HEK293 (cell line): ENCODE measurements at regions not wholly inside any gene's neighbourhood (a gene's known extent, or its start where the extent isn't known, plus 50 kb on each side); places are given as distances from the start of the nearest gene placed in this dataset.

Experiments
- CTCF ChIA-PET: fragments of 350-600 bp; formaldehyde crosslinking; extraction: SDS; loops from one replicate; lab custom pipeline; 2021; ENCODE audit warnings: antibody characterized with exemption; lab: Yijun Ruan, JAX
- POLR2A ChIA-PET: fragments of 300-600 bp; formaldehyde crosslinking; extraction: SDS; loops from one replicate; lab custom pipeline; 2020; ENCODE audit warnings: antibody characterized with exemption, inconsistent platforms; lab: Yijun Ruan, JAX
- H3K27ac ChIP-seq: fragments of 200-500 bp; sonication (Bioruptor generic); 2 replicates; pipeline ENCODE4 v1.5.1; 2014; ENCODE audit warnings: low read depth, low read length, control low read depth, inconsistent platforms; ENCODE audit errors: extremely low read depth
- H3K36me3 ChIP-seq, 2 experiments: fragments of 200-500 bp in 1 of 2; sonication (Bioruptor generic) in 1 of 2; 1 replicate in 1 of 2; 2 replicates in 1 of 2; pipeline ENCODE4 v1.5.1; 2014 to 2017; ENCODE audit warnings: inconsistent platforms in 2 of 2, low read length in 2 of 2; ENCODE audit not compliant: control insufficient read depth in 2 of 2, insufficient read depth in 1 of 2
- H3K4me1 ChIP-seq: fragments of 200-500 bp; sonication (Bioruptor generic); 2 replicates; pipeline ENCODE4 v1.5.1; 2014; ENCODE audit warnings: mild to moderate bottlenecking, low read length, inconsistent platforms; ENCODE audit not compliant: control insufficient read depth, insufficient read depth
- H3K4me3 ChIP-seq: 2 replicates; pipeline ENCODE4 v1.5.1; 2011; ENCODE audit warnings: low read depth, mild to moderate bottlenecking, control low read depth, low read length, moderate library complexity
- H3K9me3 ChIP-seq: fragments of 200-500 bp; sonication (Bioruptor generic); 2 replicates; pipeline ENCODE4 v1.5.1; 2014; ENCODE audit warnings: low read depth, low read length, inconsistent platforms; ENCODE audit not compliant: control insufficient read depth, insufficient read depth
- HOXC10 ChIP-seq: sonication (generic); formaldehyde crosslinking; IDR thresholded peaks from 2 replicates; pipeline ENCODE4 v1.8.1; 2023; ENCODE audit warnings: mild to moderate bottlenecking, missing genetic modification reagents
- IKZF3 ChIP-seq: fragments of 450-650 bp; IDR thresholded peaks from 2 replicates; pipeline ENCODE4 v1.5.0; 2018; ENCODE audit warnings: missing biosample characterization, mild to moderate bottlenecking, missing genetic modification characterization, moderate library complexity
- KLF1 ChIP-seq: fragments of 450-650 bp; formaldehyde crosslinking; IDR thresholded peaks from 2 replicates; pipeline ENCODE4 v1.5.1; 2016; ENCODE audit warnings: missing biosample characterization, missing genetic modification characterization
- TCF7L2 ChIP-seq: IDR thresholded peaks from 2 replicates; pipeline ENCODE4 v1.6.1; 2011; ENCODE audit warnings: low read depth, mild to moderate bottlenecking, inconsistent platforms, low read length, moderate library complexity, borderline replicate concordance
- YY2 ChIP-seq: fragments of 450-650 bp; formaldehyde crosslinking; IDR thresholded peaks from 2 replicates; pipeline ENCODE4 v1.5.1; 2016; ENCODE audit warnings: missing biosample characterization, missing genetic modification characterization
- ZBTB8A ChIP-seq: fragments of 450-650 bp; formaldehyde crosslinking; IDR thresholded peaks from 2 replicates; pipeline ENCODE4 v1.5.1; 2016; ENCODE audit warnings: missing biosample characterization, missing genetic modification characterization
- ZNF121 ChIP-seq: fragments of 450-650 bp; formaldehyde crosslinking; IDR thresholded peaks from 2 replicates; pipeline ENCODE4 v1.5.1; 2016; ENCODE audit warnings: missing biosample characterization, missing genetic modification characterization
- ZNF248 ChIP-seq: fragments of 450-650 bp; formaldehyde crosslinking; IDR thresholded peaks from 2 replicates; pipeline ENCODE4 v1.5.1; 2017; ENCODE audit warnings: missing biosample characterization, missing genetic modification characterization
- ZNF354C ChIP-seq: fragments of 450-650 bp; formaldehyde crosslinking; IDR thresholded peaks from 2 replicates; pipeline ENCODE4 v1.5.1; 2016; ENCODE audit warnings: missing biosample characterization, missing genetic modification characterization, low read depth, borderline replicate concordance
- ZNF514 ChIP-seq: fragments of 450-650 bp; formaldehyde crosslinking; IDR thresholded peaks from 2 replicates; pipeline ENCODE4 v1.5.1; 2016; ENCODE audit warnings: missing biosample characterization, missing genetic modification characterization
- ZNF548 ChIP-seq: fragments of 450-650 bp; formaldehyde crosslinking; IDR thresholded peaks from 2 replicates; pipeline ENCODE4 v1.5.1; 2016; ENCODE audit warnings: missing biosample characterization, missing genetic modification characterization
- ZNF555 ChIP-seq: fragments of 450-650 bp; formaldehyde crosslinking; conservative IDR thresholded peaks from 2 replicates; pipeline ENCODE4 v1.5.1; 2017; ENCODE audit warnings: missing biosample characterization, mild to moderate bottlenecking, missing genetic modification characterization, inconsistent platforms
- ZNF560 ChIP-seq: fragments of 450-650 bp; formaldehyde crosslinking; IDR thresholded peaks from 2 replicates; pipeline ENCODE4 v1.5.1; 2017; ENCODE audit warnings: missing biosample characterization, missing genetic modification characterization, borderline replicate concordance
- ZNF596 ChIP-seq: fragments of 450-650 bp; IDR thresholded peaks from 2 replicates; pipeline ENCODE4 v1.5.0; 2018; ENCODE audit warnings: missing biosample characterization, mild to moderate bottlenecking, missing genetic modification characterization, moderate library complexity
- ZNF624 ChIP-seq: fragments of 450-650 bp; formaldehyde crosslinking; IDR thresholded peaks from 2 replicates; pipeline ENCODE4 v1.5.1; 2017; ENCODE audit warnings: missing biosample characterization, missing genetic modification characterization
- ZNF660 ChIP-seq: fragments of 450-650 bp; IDR thresholded peaks from 2 replicates; pipeline ENCODE4 v1.5.1; 2018; ENCODE audit warnings: missing biosample characterization, mild to moderate bottlenecking, missing genetic modification characterization
- ZNF670 ChIP-seq: fragments of 450-650 bp; formaldehyde crosslinking; IDR thresholded peaks from 2 replicates; pipeline ENCODE4 v1.5.1; 2016; ENCODE audit warnings: missing biosample characterization, missing genetic modification characterization, low read depth
- ZNF768 ChIP-seq: fragments of 450-650 bp; formaldehyde crosslinking; IDR thresholded peaks from 2 replicates; pipeline ENCODE4 v1.5.1; 2018; ENCODE audit warnings: missing biosample characterization, mild to moderate bottlenecking, missing genetic modification characterization
- TF ChIP-seq, protein P1 (sequence below): fragments of 450-650 bp; formaldehyde crosslinking; IDR thresholded peaks from 2 replicates; pipeline ENCODE4 v1.5.1; 2016; ENCODE audit warnings: missing biosample characterization, missing genetic modification characterization
- TF ChIP-seq, protein P2 (sequence below): fragments of 450-650 bp; formaldehyde crosslinking; IDR thresholded peaks from 2 replicates; pipeline ENCODE4 v1.5.1; 2016; ENCODE audit warnings: missing biosample characterization, missing genetic modification characterization
- TF ChIP-seq, protein P3 (sequence below): fragments of 450-650 bp; IDR thresholded peaks from 2 replicates; pipeline ENCODE4 v1.5.1; 2018; ENCODE audit warnings: missing biosample characterization, missing genetic modification characterization
- TF ChIP-seq, protein P4 (sequence below): fragments of 450-650 bp; formaldehyde crosslinking; IDR thresholded peaks from 2 replicates; pipeline ENCODE4 v1.5.1; 2016; ENCODE audit warnings: missing biosample characterization, missing genetic modification characterization
- TF ChIP-seq, protein P5 (sequence below): fragments of 450-650 bp; formaldehyde crosslinking; IDR thresholded peaks from 2 replicates; pipeline ENCODE4 v1.5.1; 2016; ENCODE audit warnings: missing biosample characterization, missing genetic modification characterization

DNA sequence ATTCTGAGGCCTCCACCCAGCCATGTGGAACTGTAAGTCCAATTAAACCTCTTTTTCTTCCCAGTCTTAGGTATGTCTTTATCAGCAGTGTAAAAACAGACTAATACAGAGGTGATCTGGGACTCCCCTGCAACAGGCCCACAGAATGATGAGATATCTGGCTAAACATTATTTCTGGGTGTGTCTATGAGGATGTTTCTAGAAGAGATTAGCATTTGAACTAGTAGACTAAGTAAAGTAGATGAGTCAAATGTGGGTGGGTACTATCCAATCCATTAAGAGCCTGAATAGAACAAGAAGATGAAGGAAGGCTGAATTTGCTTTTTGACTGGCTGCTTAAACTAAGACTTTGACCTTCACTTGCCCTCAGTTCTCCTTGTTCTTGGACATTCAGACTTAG, 396.5 kb upstream of the LRRC7 start (continued):
- TF ChIP-seq IKZF3 (tag by site-specific recombination) (no peak), YY2 (tag by site-specific recombination) (no peak), ZNF768 (tag by site-specific recombination) (no peak), ZNF555 (no peak), ZNF596 (tag by site-specific recombination) (no peak), ZNF514 (no peak), TCF7L2 (no peak)

DNA sequence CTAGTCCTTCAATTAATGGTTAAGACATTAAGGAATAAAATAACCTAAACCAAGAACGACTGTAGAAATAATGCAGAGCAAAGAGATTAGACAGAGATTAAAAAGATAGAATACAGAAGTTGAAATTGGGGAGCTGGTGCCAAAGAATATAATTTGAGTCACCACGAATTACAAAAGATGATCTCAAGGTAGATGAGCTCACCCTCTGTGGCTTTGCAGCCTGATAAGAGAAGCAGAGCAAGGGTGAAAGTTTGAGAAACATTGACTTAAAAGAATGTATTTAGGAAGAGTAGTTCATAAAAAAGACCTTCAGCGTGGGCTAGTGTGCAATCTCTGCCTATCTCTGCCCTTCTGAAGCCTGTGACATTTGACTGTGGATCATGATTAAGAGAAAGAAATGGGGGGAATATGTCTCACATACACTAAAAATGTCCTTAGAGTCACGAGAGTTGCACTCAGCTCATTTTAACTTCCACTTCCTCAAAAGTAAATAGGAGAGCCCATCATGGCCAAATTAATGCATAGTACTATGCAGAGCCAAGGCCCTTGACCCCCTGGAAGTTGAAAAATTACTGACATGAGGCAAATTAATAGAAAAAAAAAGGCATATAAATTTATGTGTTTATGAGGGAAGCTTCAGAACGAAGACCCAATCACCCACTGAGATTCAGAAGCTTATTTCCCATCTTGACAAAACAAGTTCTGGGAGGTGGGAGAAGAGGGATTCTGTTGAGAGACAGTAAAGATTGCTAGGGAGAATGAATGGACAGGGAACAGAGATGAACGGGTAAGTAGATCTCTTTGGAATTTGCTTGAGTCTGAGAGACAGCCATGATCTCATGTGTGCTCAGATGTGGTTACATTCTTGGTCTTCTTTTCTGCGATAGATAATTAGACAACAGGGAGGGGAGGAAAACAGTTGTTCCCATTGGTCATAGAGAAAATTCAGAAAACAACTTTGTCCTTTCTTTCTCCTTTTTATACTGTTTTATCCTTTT, 395.4 kb upstream of the LRRC7 start:
- Histone ChIP-seq H3K9me3 (no peaks in the 10 kb centered on the region), H3K36me3 (no peaks in the 10 kb centered on the region), H3K4me3 (no peak overlapping the region), H3K4me1 (no peaks in the 10 kb centered on the region), H3K27ac (no peak overlapping the region)
- CTCF ChIA-PET = interaction anchor here (0.8 to 1.1 kb wide), 2 partner anchors 56 to 88 kb away, joined by 3 read pairs; no protein-coding TSS in a partner anchor
- POLR2A ChIA-PET = interaction anchor here (0.5 to 0.6 kb wide), 2 partner anchors 11 to 394 kb away, joined by 3 read pairs; no protein-coding TSS in a partner anchor
- TF ChIP-seq, protein P1, sequence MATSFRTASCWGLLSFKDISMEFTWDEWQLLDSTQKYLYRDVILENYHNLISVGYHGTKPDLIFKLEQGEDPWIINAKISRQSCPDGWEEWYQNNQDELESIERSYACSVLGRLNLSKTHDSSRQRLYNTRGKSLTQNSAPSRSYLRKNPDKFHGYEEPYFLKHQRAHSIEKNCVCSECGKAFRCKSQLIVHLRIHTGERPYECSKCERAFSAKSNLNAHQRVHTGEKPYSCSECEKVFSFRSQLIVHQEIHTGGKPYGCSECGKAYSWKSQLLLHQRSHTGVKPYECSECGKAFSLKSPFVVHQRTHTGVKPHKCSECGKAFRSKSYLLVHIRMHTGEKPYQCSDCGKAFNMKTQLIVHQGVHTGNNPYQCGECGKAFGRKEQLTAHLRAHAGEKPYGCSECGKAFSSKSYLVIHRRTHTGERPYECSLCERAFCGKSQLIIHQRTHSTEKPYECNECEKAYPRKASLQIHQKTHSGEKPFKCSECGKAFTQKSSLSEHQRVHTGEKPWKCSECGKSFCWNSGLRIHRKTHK (tag by site-specific recombination) = no peak
- TF ChIP-seq ZNF670 (tag by site-specific recombination) = no peak
- no peak for TF ChIP-seq ZBTB8A
- TF ChIP-seq, protein P2, sequence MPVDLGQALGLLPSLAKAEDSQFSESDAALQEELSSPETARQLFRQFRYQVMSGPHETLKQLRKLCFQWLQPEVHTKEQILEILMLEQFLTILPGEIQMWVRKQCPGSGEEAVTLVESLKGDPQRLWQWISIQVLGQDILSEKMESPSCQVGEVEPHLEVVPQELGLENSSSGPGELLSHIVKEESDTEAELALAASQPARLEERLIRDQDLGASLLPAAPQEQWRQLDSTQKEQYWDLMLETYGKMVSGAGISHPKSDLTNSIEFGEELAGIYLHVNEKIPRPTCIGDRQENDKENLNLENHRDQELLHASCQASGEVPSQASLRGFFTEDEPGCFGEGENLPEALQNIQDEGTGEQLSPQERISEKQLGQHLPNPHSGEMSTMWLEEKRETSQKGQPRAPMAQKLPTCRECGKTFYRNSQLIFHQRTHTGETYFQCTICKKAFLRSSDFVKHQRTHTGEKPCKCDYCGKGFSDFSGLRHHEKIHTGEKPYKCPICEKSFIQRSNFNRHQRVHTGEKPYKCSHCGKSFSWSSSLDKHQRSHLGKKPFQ = no peak
- no peak for TF ChIP-seq HOXC10 (CRISPR knock-in tag)
- TF ChIP-seq ZNF624 (tag by site-specific recombination) = no peak
- TF ChIP-seq, protein P3, sequence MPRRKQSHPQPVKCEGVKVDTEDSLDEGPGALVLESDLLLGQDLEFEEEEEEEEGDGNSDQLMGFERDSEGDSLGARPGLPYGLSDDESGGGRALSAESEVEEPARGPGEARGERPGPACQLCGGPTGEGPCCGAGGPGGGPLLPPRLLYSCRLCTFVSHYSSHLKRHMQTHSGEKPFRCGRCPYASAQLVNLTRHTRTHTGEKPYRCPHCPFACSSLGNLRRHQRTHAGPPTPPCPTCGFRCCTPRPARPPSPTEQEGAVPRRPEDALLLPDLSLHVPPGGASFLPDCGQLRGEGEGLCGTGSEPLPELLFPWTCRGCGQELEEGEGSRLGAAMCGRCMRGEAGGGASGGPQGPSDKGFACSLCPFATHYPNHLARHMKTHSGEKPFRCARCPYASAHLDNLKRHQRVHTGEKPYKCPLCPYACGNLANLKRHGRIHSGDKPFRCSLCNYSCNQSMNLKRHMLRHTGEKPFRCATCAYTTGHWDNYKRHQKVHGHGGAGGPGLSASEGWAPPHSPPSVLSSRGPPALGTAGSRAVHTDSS (tag by site-specific recombination) = no peak
- no peak for TF ChIP-seq ZNF248 (tag by site-specific recombination)
- TF ChIP-seq ZNF548 (tag by site-specific recombination) = no peak

DNA sequence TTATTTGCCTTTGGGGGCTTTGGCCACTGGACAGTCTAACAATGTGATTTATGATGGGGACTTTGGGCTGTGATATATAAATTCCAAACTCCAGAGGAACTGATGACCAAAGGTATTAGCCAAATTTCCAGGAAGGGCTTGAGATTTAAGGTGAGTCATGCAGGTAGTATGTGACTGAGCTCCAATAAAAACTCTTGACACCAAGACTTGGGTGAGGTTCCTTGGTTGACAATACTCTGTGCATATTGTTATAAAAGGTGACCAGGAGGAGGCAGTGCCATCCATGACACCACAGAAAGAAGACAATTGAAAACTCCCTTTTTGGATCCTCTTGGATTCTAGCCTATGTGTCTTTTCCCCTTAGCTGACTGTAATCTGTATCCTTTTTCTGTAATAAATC, 392.7 kb upstream of the LRRC7 start:
- H3K4me1 ChIP-seq = no peaks in the 10 kb centered on the region
- no peaks in the 10 kb centered on the region for H3K36me3 ChIP-seq
- ChIA-PET CTCF (interaction anchor here (0.6 to 0.7 kb wide), 3 partner anchors 14 to 705 kb away, joined by 3 to 4 read pairs (median 4); no protein-coding TSS in a partner anchor), POLR2A (no interaction called here)
- no peak overlapping the region for H3K4me3 ChIP-seq
- H3K27ac ChIP-seq = no peak overlapping the region
- H3K9me3 ChIP-seq = no peaks in the 10 kb centered on the region
- TF ChIP-seq, protein P4, sequence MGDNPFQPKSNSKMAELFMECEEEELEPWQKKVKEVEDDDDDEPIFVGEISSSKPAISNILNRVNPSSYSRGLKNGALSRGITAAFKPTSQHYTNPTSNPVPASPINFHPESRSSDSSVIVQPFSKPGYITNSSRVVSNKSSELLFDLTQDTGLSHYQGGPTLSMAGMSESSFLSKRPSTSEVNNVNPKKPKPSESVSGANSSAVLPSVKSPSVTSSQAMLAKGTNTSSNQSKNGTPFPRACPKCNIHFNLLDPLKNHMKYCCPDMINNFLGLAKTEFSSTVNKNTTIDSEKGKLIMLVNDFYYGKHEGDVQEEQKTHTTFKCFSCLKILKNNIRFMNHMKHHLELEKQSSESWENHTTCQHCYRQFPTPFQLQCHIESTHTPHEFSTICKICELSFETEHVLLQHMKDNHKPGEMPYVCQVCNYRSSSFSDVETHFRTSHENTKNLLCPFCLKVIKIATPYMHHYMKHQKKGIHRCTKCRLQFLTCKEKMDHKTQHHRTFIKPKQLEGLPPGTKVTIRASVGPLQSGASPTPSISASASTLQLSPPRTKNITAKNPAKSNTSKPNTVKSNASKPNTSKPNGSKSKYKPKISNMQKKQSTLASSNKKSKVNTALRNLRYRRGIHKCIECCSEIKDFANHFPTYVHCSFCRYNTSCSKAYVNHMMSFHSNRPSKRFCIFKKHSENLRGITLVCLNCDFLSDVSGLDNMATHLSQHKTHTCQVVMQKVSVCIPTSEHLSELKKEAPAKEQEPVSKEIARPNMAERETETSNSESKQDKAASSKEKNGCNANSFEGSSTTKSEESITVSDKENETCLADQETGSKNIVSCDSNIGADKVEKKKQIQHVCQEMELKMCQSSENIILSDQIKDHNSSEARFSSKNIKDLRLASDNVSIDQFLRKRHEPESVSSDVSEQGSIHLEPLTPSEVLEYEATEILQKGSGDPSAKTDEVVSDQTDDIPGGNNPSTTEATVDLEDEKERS (tag by site-specific recombination) = no peak
- TF ChIP-seq ZNF121 (tag by site-specific recombination) = no peak
- TF ChIP-seq, protein P5, sequence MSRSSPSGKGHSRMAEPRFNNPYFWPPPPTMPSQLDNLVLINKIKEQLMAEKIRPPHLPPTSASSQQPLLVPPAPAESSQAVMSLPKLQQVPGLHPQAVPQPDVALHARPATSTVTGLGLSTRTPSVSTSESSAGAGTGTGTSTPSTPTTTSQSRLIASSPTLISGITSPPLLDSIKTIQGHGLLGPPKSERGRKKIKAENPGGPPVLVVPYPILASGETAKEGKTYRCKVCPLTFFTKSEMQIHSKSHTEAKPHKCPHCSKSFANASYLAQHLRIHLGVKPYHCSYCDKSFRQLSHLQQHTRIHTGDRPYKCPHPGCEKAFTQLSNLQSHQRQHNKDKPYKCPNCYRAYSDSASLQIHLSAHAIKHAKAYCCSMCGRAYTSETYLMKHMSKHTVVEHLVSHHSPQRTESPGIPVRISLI (tag by site-specific recombination) = no peak
- TF ChIP-seq ZNF660 (tag by site-specific recombination) = no peak
- no peak for TF ChIP-seq ZNF596 (tag by site-specific recombination)
- no peak for TF ChIP-seq KLF1 (tag by site-specific recombination)
- TF ChIP-seq ZNF354C (tag by site-specific recombination) = no peak
- no peak for TF ChIP-seq ZNF560 (tag by site-specific recombination)
